PC-9 (cell line): ENCODE measurements at regions not wholly inside any gene's neighbourhood (a gene's known extent, or its start where the extent isn't known, plus 50 kb on each side); places are given as distances from the start of the nearest gene placed in this dataset.

Experiments used
- CTCF ChIP-seq: fragments of 200-600 bp; sonication (generic); conservative IDR thresholded peaks from 2 replicates; pipeline ENCODE4 v1.6.1; 2017; ENCODE audit warnings: mixed run types, antibody characterized with exemption, mild to moderate bottlenecking, moderate library complexity
- EZH2 ChIP-seq: fragments of 200-600 bp; sonication (generic); IDR thresholded peaks from 2 replicates; pipeline ENCODE4 v1.8.0; 2017; ENCODE audit warnings: antibody characterized with exemption, low read depth

GRCh38 chr13:106132216-106132615, 403.2 kb downstream of the EFNB2 start:
- TF ChIP-seq CTCF = no peak
- no peak for TF ChIP-seq EZH2
